Stimulated activated CD4-positive, alpha-beta T cell treated with anti-CD3 and anti-CD28 coated beads, Interleukin-4, amount 100 ng/mL, for 48 hours (primary cell): ENCODE measurements at regions not wholly inside any gene's neighbourhood (a gene's known extent, or its start where the extent isn't known, plus 50 kb on each side); places are given as distances from the start of the nearest gene placed in this dataset.

ENCODE experiments used
- DNase-seq, 2 donors: peaks; one replicate each; pipeline ENCODE4 v3.0.0-alpha.2; 2020; ENCODE audit warnings: low read depth in 2 of 2

- no peak for DNase-seq
Observed at GRCh38 chr6:156057869-156058268, 602.2 kb upstream of the NOX3 start.

GRCh38 chr6:156056085-156056484 is 600.4 kb upstream of the NOX3 start:
- DNase-seq, result no peak

- DNase-seq, result no peak
Observed at GRCh38 chr6:156053626-156054025, 598.0 kb upstream of the NOX3 start.

- DNase-seq, result no peak
Observed at GRCh38 chr6:156046841-156047449, 591.3 kb upstream of the NOX3 start.

- DNase-seq, result no peak
Observed at GRCh38 chr6:156046268-156046665, 590.6 kb upstream of the NOX3 start.

- DNase-seq, result no peak
Observed at GRCh38 chr6:156045401-156046267, 590.0 kb upstream of the NOX3 start.

- no peak for DNase-seq
Observed at GRCh38 chr6:156033598-156033997, 578.0 kb upstream of the NOX3 start.

GRCh38 chr6:156031516-156031915 is 575.9 kb upstream of the NOX3 start:
- DNase-seq, result no peak

GRCh38 chr6:156030053-156030452 is 574.4 kb upstream of the NOX3 start:
- DNase-seq, result no peak

GRCh38 chr6:156029286-156029985 is 573.8 kb upstream of the NOX3 start:
- no peak for DNase-seq

- no peak for DNase-seq
Observed at GRCh38 chr6:156028335-156029131, 572.9 kb upstream of the NOX3 start.

- no peak for DNase-seq
Observed at GRCh38 chr6:156027248-156027626, 571.6 kb upstream of the NOX3 start.

- DNase-seq, result no peak
Observed at GRCh38 chr6:156026486-156027247, 571.0 kb upstream of the NOX3 start.

GRCh38 chr6:156024339-156024738 is 568.7 kb upstream of the NOX3 start:
- DNase-seq, result no peak

- DNase-seq, result no peak
Observed at GRCh38 chr6:156021746-156022396, 566.2 kb upstream of the NOX3 start.

- no peak for DNase-seq
Observed at GRCh38 chr6:156017838-156018237, 562.2 kb upstream of the NOX3 start.

GRCh38 chr6:156016186-156016976 is 560.7 kb upstream of the NOX3 start:
- DNase-seq, result no peak

- DNase-seq, result no peak
Observed at GRCh38 chr6:156013155-156013554, 557.5 kb upstream of the NOX3 start.

GRCh38 chr6:156009656-156010055 is 554.0 kb upstream of the NOX3 start:
- DNase-seq, result no peak

- no peak for DNase-seq
Observed at GRCh38 chr6:156004796-156005195, 549.2 kb upstream of the NOX3 start.
